Embryonic facial prominence (tissue), 1 donor: ENCODE measurements at regions not wholly inside any gene's neighbourhood (a gene's known extent, or its start where the extent isn't known, plus 50 kb on each side); places are given as distances from the start of the nearest gene placed in this dataset.

Experiments used
- DNase-seq: peaks from one replicate; pipeline ENCODE4 v3.0.0-alpha.2; 2016; ENCODE audit errors: extremely low spot score

GRCh38 chr1:201771466-201771865 lies 57.5 kb upstream of the IPO9 start:
- DNase-seq = no peak

- no peak for DNase-seq
Observed at GRCh38 chr1:201772178-201772577, 56.8 kb upstream of the IPO9 start.

GRCh38 chr1:201773764-201774163 lies 55.2 kb upstream of the IPO9 start:
- DNase-seq = no peak

- DNase-seq = no peak
Observed at GRCh38 chr1:201774224-201774982, 54.6 kb upstream of the IPO9 start.

- DNase-seq = no peak
Observed at GRCh38 chr1:201774983-201775344, 54.0 kb upstream of the IPO9 start.

GRCh38 chr1:201775380-201775779 lies 53.6 kb upstream of the IPO9 start:
- no peak for DNase-seq

- DNase-seq = no peak
Observed at GRCh38 chr1:201778279-201779065, 50.5 kb upstream of the IPO9 start.
